ENCODE measurements at regions not wholly inside any gene's neighbourhood (a gene's known extent, or its start where the extent isn't known, plus 50 kb on each side); places are given as distances from the start of the nearest gene placed in this dataset.

- no peak for TF ChIP-seq POLR2A (IDR thresholded peaks at IDR 0.05)
- TF ChIP-seq, protein P1, sequence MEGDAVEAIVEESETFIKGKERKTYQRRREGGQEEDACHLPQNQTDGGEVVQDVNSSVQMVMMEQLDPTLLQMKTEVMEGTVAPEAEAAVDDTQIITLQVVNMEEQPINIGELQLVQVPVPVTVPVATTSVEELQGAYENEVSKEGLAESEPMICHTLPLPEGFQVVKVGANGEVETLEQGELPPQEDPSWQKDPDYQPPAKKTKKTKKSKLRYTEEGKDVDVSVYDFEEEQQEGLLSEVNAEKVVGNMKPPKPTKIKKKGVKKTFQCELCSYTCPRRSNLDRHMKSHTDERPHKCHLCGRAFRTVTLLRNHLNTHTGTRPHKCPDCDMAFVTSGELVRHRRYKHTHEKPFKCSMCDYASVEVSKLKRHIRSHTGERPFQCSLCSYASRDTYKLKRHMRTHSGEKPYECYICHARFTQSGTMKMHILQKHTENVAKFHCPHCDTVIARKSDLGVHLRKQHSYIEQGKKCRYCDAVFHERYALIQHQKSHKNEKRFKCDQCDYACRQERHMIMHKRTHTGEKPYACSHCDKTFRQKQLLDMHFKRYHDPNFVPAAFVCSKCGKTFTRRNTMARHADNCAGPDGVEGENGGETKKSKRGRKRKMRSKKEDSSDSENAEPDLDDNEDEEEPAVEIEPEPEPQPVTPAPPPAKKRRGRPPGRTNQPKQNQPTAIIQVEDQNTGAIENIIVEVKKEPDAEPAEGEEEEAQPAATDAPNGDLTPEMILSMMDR (IDR thresholded peaks at IDR 0.05) = no peak
These were observed 231.4 kb downstream of the BMP2 start for GRCh38 chr20:6998909-6999308.

Measured in uterus (tissue), 2 donors.